HG03442 (cell line): ENCODE measurements at regions not wholly inside any gene's neighbourhood (a gene's known extent, or its start where the extent isn't known, plus 50 kb on each side); places are given as distances from the start of the nearest gene placed in this dataset.

Experiments
- ATAC-seq: cut with Tn5 transposase; IDR thresholded peaks from one replicate; pipeline ENCODE4 v1.9.1; 2021; ENCODE audit warnings: mild to moderate bottlenecking, moderate library complexity; ENCODE audit not compliant: unreplicated experiment

DNA sequence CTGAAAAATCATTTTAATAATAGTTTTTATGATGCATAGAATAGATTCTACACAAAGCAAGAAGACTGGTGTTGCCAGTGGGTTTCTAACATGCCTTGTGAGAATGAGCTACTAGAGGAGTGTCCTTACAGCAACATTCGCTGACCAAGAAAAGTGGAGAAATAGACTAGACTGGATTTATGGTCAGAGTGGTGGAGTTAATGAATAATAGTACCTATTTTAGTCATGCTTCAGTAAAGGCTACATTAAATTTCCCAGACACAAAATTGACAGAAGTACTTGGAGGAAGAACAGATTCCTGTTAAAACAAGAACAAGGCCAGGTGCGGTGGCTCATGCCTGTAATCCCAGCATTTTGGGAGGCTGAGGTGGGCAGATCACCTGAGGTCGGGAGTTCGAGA lies 539.2 kb downstream of the ETS1 start:
- no peak for ATAC-seq

DNA sequence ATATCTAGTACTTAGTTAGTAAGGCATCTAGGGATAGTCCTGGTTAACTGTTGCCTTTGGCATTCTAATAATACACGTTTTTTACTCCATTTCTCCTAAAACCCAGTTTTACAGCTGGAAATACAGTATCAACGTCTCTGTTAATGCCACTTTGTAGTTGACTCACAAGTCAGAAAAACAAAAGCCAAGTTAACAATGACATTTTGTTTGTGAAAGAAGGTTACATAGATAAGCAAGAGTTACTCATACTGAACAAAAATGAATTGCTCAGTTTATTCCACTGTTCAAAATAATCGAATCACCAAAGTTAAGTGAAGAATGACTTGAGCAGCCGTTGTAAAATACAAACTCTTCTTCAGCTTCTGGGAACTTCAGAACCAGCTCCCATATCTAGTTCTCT lies 540.3 kb downstream of the ETS1 start:
- ATAC-seq: no peak

GRCh38 chr11:128046213-128046612 lies 541.1 kb downstream of the ETS1 start:
- ATAC-seq: no peak

DNA sequence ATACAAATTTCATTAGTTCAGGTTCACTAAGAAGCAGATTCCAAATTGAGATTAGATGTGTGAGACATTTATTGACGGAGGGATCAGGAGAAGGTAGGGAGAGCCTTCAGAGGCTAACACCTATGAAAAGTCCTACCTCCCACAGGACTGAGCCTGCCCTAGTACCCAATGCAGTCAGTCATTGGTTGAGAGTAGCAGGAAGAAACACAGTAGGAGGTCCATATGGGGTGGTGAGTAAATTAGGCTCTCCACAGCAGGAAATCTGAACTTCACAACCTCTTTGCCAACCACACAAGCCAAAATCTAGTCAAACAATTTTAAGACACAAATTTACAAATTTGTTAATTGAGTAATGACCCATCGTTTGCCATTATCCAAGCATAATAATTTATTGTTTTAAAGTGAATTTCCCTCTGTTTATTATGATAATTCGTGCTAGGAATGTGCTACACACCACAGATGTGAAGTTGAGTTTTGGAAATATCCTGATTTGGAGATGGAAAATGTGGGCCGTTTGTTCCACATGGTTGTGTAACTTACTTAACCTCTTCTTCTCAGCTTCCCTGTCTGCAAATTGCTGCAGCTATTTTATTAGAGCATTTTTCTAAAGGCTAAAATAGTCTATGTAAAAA lies 542.1 kb downstream of the ETS1 start:
- no peak for ATAC-seq

GRCh38 chr11:128042290-128042751 lies 545.0 kb downstream of the ETS1 start:
- ATAC-seq: no peak

DNA sequence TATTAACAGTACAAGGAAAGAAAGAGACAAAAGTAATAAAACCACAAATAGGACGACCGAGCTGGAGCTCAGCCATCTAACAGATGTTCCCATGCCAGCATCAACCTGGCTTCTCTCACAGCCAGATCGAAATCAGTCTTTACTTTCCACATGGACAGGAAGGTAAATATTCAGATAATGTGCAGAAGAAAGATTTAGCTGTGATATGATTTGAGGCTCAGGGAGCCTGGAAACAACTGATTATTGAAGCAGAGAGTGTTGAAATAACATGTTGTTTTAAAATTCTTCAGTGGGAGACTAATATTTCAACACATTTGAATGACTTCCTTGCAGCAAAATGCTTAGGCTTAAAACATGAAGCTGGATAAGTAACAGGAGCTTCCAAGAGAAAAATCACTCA lies 546.8 kb downstream of the ETS1 start:
- no peak for ATAC-seq

DNA sequence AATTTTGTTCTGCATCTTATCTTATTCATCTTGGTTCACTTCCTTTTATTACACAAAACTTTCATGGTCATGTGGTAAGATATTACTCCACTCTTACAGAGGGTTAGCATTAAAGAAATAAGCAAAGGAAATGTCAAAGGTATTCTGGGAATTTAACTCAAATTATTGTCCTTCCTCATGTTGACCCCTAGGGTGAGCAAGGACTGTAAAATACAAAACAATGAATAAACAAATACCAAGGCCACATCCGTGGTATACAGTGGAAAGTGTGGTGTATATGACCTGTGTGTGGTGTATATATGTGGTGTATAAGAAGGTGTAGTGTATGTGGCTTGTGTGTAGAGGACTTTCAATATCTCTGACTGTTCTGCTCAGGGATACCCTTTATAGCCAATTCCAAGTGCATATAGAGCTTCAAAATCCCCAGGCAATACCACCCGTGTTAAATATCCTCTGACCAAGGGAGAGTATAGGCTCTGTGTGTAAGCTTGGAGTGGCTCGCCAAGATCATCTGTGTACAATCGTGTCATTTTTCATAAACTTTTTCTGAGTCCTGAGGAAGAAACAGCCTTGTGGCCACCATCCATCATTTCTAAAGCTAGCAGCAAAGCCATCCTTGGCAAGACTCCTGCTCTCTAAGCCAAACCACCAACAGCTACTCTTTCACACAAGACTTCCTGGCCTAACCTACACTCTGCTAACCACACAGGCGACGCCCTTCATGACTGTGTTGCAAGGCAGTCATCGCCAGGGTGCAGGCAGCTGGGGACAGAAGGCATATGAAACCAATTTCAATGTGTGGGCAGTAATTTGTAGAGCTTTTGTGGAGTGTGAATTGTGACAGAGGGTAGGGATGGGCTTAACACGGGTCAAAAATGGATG lies 548.0 kb downstream of the ETS1 start:
- ATAC-seq: peak; percentile 93

DNA sequence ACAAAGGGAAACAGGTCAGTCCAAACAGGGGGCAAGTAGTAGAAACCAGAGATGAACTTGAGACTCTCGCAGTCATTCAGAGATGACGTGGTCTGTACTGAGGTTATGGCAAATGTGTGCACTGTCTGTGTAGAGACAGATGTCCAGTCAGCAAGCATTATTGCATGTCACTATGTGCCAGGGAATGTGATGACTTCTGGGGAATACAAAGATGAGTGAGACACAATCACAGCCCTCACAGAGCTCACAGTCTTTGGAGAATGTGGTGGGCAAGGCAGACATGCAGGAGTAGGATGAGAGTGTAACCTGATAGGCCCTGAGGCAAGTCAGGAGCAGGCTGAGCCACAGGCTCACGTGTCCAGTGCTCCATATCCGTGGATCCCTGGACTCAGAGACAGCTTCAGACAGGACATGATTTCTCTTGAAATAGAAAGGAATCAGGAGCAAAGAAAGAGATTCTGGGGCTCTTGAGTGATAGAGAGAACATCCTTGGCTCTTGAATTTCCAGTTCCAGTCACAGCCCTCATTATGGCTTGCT lies 550.7 kb downstream of the ETS1 start:
- ATAC-seq: no peak

- no peak for ATAC-seq
These were observed 551.4 kb downstream of the ETS1 start for GRCh38 chr11:128036006-128036405.

GRCh38 chr11:128031538-128032134 lies 555.7 kb downstream of the ETS1 start:
- peak; percentile 96 for ATAC-seq

DNA sequence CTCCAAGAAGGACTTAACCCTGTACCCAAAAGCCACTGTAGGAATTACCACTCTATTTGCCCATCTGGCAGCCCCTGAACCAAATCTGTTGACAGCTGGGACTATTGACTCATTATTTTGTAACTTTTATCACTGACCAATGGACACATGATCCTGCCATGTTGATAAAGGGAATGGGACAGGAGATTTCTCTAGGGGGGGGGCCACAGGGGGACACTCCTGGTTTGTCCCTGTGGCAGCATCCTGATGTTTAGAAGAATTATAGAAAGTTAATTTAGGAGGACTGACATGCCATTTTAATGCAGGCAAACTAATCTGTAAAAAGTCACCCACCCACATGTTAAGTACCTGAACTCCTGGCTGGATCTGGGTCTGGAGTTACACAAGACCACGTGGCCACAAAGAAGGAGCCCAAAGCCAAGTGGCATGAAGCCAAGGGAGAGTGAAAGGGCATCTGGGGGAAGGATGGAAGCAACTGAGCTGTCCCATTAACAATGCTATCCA lies 558.1 kb downstream of the ETS1 start:
- ATAC-seq: no peak

DNA sequence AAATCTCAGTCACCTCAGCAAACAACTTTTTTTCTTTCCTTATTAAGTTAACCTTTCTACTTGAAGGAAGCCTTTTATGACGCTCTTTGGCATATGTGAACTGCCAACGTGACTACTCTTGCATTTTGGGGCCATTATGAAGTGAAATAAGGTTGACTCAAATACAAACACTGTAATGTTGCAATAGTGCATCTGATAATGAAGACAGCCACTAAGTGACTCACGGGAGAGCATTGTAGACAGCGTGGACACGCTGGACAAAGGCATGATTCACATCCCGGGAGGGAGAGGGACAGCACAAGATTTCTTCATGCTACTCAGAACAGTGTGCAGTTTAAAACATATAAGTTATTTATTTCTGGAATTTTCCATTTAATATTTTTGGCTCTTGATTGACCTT lies 560.8 kb downstream of the ETS1 start:
- ATAC-seq: no peak

DNA sequence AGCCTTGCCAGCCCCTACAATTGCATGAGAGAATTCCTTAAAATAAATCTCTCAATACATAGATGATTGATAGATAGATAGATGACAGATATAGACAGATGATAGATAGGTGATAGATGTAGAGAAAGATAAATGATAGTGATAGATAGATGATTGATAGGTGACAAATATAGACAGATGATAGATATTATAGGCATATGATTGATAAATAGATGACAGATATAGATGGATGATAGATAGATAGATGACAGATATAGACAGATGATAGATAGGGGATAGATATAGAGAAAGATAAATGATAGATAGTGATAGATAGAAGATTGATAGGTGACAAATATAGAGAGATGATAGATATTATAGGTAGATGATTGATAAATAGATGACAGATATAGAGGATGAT lies 564.6 kb downstream of the ETS1 start:
- no peak for ATAC-seq

DNA sequence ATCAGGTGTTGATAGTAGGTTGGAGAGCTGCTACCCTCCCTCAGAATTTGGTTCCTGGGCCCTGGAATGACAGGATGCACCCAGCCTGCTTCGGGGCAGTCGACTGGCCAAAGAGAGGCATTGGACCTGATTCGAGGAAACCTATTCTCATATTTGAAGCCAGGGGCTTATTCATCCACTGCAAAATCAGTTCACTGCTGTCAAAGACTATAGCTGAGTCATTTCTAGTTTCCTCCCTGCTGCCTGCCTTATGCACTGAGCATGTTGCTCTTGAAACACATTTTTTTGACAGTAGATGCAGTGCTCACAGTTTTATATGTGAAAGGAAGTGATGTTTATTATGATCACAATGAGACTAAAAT lies 565.4 kb downstream of the ETS1 start:
- peak; percentile 80 for ATAC-seq

- peak; percentile 12 for ATAC-seq
These were observed 565.9 kb downstream of the ETS1 start for GRCh38 chr11:128021349-128022006.

- no peak for ATAC-seq
These were observed 568.7 kb downstream of the ETS1 start for GRCh38 chr11:128018692-128019091.

- ATAC-seq: no peak
These were observed 581.8 kb downstream of the ETS1 start for GRCh38 chr11:128005562-128005961.

DNA sequence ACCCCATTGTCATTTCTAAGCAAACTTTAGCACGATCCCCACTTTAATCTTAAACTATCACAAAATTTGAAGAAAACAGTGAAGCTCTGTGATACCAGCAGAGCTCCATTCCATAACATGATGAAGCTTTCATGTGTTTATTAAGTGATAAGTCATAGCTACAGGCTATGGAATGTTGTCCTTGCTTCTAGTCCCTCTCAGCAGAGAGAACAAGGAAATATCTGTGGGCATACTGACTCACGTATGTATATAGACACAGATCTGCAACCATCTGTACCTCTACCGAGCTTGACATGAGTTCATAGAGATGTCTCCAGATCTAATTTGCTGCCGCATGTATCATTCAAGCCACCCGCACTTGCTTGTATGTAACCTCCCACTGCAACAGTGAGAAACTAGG lies 588.9 kb downstream of the ETS1 start:
- no peak for ATAC-seq

DNA sequence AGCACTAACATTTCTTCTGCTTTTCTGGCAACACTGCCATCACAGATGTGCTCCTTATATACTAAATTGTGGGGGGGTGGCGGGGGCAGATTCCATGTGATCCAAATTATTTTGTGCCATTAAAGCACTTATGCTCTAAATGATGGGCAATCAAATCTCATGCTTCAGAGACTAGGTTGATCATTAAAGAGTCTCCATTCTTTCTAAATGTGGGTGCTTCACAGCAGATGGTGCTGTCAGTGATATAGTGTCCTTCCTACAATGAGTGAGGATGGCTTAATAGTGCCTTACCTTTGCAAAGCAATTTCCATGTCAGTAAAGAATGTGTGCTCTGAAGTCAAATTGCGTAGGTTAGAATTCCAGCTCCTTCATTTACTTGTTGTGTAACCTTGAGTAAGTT lies 589.8 kb downstream of the ETS1 start:
- no peak for ATAC-seq

DNA sequence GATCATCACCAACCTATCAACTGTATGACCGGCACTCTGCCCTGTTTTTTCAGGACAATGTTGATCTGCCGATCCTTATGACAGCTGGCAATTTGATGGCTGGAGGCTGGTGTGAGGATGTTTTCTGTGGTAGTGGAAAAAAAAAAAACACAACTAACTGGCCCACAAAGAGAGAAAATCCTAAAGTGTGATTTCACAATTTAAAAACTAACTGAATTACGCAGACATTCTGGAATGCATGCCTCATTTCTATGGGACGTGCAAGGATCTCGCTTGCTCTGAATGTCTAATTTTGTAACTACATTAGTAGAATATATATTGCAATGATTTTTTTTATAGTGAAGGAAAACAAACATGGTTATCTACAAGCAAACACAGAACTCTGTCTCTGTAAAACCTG lies 590.5 kb downstream of the ETS1 start:
- no peak for ATAC-seq

DNA sequence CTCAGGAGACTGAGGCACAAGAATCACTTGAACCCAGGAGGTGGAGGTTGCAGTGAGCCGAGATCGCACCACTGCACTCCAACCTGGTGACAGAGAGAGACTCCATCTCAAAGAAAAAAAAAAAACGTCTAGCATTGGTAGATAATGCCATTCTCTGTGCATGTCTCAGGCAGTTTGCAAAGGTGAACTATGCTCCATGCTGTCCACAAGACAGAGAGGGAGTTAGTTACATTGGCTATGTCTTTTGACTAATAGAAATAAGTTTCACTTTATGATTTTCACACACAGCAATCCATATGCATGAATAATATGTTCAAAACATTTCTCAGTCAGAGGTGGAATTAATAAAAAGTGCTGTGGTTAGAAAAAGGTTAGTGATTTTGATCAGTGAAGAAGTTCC lies 591.4 kb downstream of the ETS1 start:
- ATAC-seq: no peak
